ENCODE measurements at regions not wholly inside any gene's neighbourhood (a gene's known extent, or its start where the extent isn't known, plus 50 kb on each side); places are given as distances from the start of the nearest gene placed in this dataset.

- Histone ChIP-seq H4K20me1 (ENCODE audit: insufficient read depth) (no peaks in the 10 kb centered on the region), H2AFZ (ENCODE audit: low read depth) (no peak overlapping the region), H3K9ac (no peak overlapping the region), H3K4me2 (no peak overlapping the region), H3K9me3 (no peaks in the 10 kb centered on the region), H3K79me2 (ENCODE audit: insufficient read depth) (no peaks in the 10 kb centered on the region; the same call in 1 of the 2 replicates), H3K27me3 (ENCODE audit: insufficient read depth) (no peaks in the 10 kb centered on the region), H3K4me1 (ENCODE audit: control insufficient read depth in 1 of 2, insufficient read depth in 2 of 2, low read depth in 1 of 2, low read length in 1 of 2) (peaks cover 0 to 28% of the 10 kb centered on the region in 2 experiments; a peak in 2 of 4 replicates), H3K4me3 (ENCODE audit: low read depth in 2 of 2, low read length in 1 of 2) (no peak overlapping the region), H3F3A (replicated peaks; ENCODE audit: insufficient read depth) (no peaks in the 10 kb centered on the region), H3K9me2 (no peaks in the 10 kb centered on the region), H3K36me3 (replicated peaks in 1 of 2; ENCODE audit: control insufficient read depth in 1 of 2, insufficient read depth in 2 of 2, low read length in 1 of 2) (no peaks in the 10 kb centered on the region), H3K27ac (ENCODE audit: low read depth in 2 of 2, low read length in 1 of 2) (peak overlapping the region in 1 of 2 experiments; percentile 71; a peak in 2 of 4 replicates)
- DNase-seq: no peak
- CTCF ChIA-PET: interaction anchor here (0.8 to 1.3 kb wide), 5 partner anchors 9 to 207 kb away, joined by 3 to 5 read pairs (median 4); partner anchors contain the start of gene CEP135
- POLR2A ChIA-PET: no interaction called here
- 56% methylated on average over 1 of the region's 1 CpG for WGBS (ENCODE audit: low lambda C conversion rate)
- TF ChIP-seq MAX (IDR thresholded peaks at IDR 0.05; ENCODE audit: low read depth): no peak
- peak; percentile 14; the same call in 1 of the 2 replicates for TF ChIP-seq RAD21 (IDR thresholded peaks at IDR 0.05; ENCODE audit: low read length)
- no peak for TF ChIP-seq TEAD4 (IDR thresholded peaks at IDR 0.05; ENCODE audit: borderline replicate concordance, insufficient read depth)
- no peak for TF ChIP-seq POLR2AphosphoS5 (IDR thresholded peaks at IDR 0.05; ENCODE audit: low read depth, low read length)
- no peak for TF ChIP-seq GABPA (IDR thresholded peaks at IDR 0.05; ENCODE audit: low read depth)
- TF ChIP-seq, protein P1, sequence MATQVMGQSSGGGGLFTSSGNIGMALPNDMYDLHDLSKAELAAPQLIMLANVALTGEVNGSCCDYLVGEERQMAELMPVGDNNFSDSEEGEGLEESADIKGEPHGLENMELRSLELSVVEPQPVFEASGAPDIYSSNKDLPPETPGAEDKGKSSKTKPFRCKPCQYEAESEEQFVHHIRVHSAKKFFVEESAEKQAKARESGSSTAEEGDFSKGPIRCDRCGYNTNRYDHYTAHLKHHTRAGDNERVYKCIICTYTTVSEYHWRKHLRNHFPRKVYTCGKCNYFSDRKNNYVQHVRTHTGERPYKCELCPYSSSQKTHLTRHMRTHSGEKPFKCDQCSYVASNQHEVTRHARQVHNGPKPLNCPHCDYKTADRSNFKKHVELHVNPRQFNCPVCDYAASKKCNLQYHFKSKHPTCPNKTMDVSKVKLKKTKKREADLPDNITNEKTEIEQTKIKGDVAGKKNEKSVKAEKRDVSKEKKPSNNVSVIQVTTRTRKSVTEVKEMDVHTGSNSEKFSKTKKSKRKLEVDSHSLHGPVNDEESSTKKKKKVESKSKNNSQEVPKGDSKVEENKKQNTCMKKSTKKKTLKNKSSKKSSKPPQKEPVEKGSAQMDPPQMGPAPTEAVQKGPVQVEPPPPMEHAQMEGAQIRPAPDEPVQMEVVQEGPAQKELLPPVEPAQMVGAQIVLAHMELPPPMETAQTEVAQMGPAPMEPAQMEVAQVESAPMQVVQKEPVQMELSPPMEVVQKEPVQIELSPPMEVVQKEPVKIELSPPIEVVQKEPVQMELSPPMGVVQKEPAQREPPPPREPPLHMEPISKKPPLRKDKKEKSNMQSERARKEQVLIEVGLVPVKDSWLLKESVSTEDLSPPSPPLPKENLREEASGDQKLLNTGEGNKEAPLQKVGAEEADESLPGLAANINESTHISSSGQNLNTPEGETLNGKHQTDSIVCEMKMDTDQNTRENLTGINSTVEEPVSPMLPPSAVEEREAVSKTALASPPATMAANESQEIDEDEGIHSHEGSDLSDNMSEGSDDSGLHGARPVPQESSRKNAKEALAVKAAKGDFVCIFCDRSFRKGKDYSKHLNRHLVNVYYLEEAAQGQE (IDR thresholded peaks at IDR 0.05; ENCODE audit: low read depth, low read length): no peak
- TF ChIP-seq GATA2 (CRISPR knock-in tag; IDR thresholded peaks at IDR 0.05): no peak
- TF ChIP-seq NRF1 (IDR thresholded peaks at IDR 0.05; ENCODE audit: low read depth, low read length): no peak
- peak in 1 of 2 experiments; percentile 42; a peak in 2 of 4 replicates for TF ChIP-seq EP300 (IDR thresholded peaks at IDR 0.05; ENCODE audit: borderline replicate concordance in 1 of 2, low read depth in 1 of 2, low read length in 1 of 2)
- TF ChIP-seq, protein P2, sequence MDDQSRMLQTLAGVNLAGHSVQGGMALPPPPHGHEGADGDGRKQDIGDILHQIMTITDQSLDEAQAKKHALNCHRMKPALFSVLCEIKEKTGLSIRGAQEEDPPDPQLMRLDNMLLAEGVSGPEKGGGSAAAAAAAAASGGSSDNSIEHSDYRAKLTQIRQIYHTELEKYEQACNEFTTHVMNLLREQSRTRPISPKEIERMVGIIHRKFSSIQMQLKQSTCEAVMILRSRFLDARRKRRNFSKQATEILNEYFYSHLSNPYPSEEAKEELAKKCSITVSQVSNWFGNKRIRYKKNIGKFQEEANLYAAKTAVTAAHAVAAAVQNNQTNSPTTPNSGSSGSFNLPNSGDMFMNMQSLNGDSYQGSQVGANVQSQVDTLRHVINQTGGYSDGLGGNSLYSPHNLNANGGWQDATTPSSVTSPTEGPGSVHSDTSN (IDR thresholded peaks at IDR 0.05): 0 out of 2 replicates have a peak, but pooled peaks have one; percentile 9
- TF ChIP-seq SIN3A (IDR thresholded peaks at IDR 0.05; ENCODE audit: borderline replicate concordance, low read depth, low read length): no peak
- TF ChIP-seq, protein P3, sequence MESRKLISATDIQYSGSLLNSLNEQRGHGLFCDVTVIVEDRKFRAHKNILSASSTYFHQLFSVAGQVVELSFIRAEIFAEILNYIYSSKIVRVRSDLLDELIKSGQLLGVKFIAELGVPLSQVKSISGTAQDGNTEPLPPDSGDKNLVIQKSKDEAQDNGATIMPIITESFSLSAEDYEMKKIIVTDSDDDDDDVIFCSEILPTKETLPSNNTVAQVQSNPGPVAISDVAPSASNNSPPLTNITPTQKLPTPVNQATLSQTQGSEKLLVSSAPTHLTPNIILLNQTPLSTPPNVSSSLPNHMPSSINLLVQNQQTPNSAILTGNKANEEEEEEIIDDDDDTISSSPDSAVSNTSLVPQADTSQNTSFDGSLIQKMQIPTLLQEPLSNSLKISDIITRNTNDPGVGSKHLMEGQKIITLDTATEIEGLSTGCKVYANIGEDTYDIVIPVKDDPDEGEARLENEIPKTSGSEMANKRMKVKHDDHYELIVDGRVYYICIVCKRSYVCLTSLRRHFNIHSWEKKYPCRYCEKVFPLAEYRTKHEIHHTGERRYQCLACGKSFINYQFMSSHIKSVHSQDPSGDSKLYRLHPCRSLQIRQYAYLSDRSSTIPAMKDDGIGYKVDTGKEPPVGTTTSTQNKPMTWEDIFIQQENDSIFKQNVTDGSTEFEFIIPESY (IDR thresholded peaks at IDR 0.05; ENCODE audit: borderline replicate concordance, low read depth): no peak
- TF ChIP-seq RCOR1 (IDR thresholded peaks at IDR 0.05; ENCODE audit: low read length): peak; percentile 55; the same call in 1 of the 2 replicates
- no peak for TF ChIP-seq USF2 (IDR thresholded peaks at IDR 0.05; ENCODE audit: borderline replicate concordance, low read depth, low read length)
- TF ChIP-seq ELF1 (IDR thresholded peaks at IDR 0.05): no peak
- no peak for TF ChIP-seq FOSL2 (IDR thresholded peaks at IDR 0.05; ENCODE audit: borderline replicate concordance, low read depth)
- no peak for TF ChIP-seq MEF2A (IDR thresholded peaks at IDR 0.05; ENCODE audit: borderline replicate concordance, low read depth)
- no peak for TF ChIP-seq YY1 (IDR thresholded peaks at IDR 0.05; ENCODE audit: low read depth)
- TF ChIP-seq, protein P4, sequence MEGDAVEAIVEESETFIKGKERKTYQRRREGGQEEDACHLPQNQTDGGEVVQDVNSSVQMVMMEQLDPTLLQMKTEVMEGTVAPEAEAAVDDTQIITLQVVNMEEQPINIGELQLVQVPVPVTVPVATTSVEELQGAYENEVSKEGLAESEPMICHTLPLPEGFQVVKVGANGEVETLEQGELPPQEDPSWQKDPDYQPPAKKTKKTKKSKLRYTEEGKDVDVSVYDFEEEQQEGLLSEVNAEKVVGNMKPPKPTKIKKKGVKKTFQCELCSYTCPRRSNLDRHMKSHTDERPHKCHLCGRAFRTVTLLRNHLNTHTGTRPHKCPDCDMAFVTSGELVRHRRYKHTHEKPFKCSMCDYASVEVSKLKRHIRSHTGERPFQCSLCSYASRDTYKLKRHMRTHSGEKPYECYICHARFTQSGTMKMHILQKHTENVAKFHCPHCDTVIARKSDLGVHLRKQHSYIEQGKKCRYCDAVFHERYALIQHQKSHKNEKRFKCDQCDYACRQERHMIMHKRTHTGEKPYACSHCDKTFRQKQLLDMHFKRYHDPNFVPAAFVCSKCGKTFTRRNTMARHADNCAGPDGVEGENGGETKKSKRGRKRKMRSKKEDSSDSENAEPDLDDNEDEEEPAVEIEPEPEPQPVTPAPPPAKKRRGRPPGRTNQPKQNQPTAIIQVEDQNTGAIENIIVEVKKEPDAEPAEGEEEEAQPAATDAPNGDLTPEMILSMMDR (IDR thresholded peaks at IDR 0.05): no peak
- TF ChIP-seq USF1 (IDR thresholded peaks at IDR 0.05; ENCODE audit: borderline replicate concordance, low read depth): no peak
- no peak for TF ChIP-seq NFIC (IDR thresholded peaks at IDR 0.05; ENCODE audit: borderline replicate concordance)
- TF ChIP-seq TCF12 (IDR thresholded peaks at IDR 0.05): peak; percentile 22; the same call in 1 of the 2 replicates
- TF ChIP-seq EZH2phosphoT487 (IDR thresholded peaks at IDR 0.05; ENCODE audit: borderline replicate concordance, low read depth): no peak
Measured at GRCh38 chr4:56139241-56139827, 190.6 kb downstream of the CEP135 start.
